ENCODE measurements at regions not wholly inside any gene's neighbourhood (a gene's known extent, or its start where the extent isn't known, plus 50 kb on each side); places are given as distances from the start of the nearest gene placed in this dataset.

- Histone ChIP-seq H2BK5ac (ENCODE audit: insufficient read length, low read length) (no peak overlapping the region), H2AFZ (ENCODE audit: low read length) (no peak overlapping the region), H3K56ac (ENCODE audit: insufficient read length, low read depth, low read length) (no peak overlapping the region), H3K4ac (ENCODE audit: low read depth, low read length) (no peak overlapping the region), H2BK12ac (ENCODE audit: insufficient read length, low read depth, low read length) (no peak overlapping the region), H3K9me3 (ENCODE audit: control insufficient read depth, low read depth, low read length) (no peaks in the 10 kb centered on the region), H3K79me2 (ENCODE audit: insufficient read depth, low read length) (no peaks in the 10 kb centered on the region), H4K5ac (ENCODE audit: insufficient read length, low read depth, low read length) (no peak overlapping the region), H4K20me1 (ENCODE audit: control insufficient read depth, insufficient read depth, insufficient read length) (no peaks in the 10 kb centered on the region), H3K14ac (ENCODE audit: insufficient read depth, low read length) (no peak overlapping the region), H3K4me1 (ENCODE audit: insufficient read depth, low read length) (no peaks in the 10 kb centered on the region), H4K8ac (replicated peaks; ENCODE audit: insufficient read length, low read depth, low read length) (no peak overlapping the region), H2BK120ac (ENCODE audit: low read depth, low read length, poor library complexity, severe bottlenecking) (no peak overlapping the region), H3K23me2 (ENCODE audit: insufficient read length, low read depth, low read length, poor library complexity, severe bottlenecking) (no peaks in the 10 kb centered on the region), H4K91ac (ENCODE audit: insufficient read length, low read depth, low read length) (no peak overlapping the region), H3K79me1 (ENCODE audit: insufficient read depth, low read depth, low read length, poor library complexity, severe bottlenecking) (no peaks in the 10 kb centered on the region), H2BK20ac (ENCODE audit: low read depth, low read length, poor library complexity, severe bottlenecking) (no peak overlapping the region), H2AK5ac (ENCODE audit: insufficient read length, low read length) (no peak overlapping the region), H2BK15ac (ENCODE audit: low read depth, low read length) (no peak overlapping the region), H3K4me2 (ENCODE audit: insufficient read depth, insufficient read length, low read length) (no peak overlapping the region), H3T11ph (ENCODE audit: low read length) (no peak overlapping the region), H3K9ac (ENCODE audit: extremely low read depth, insufficient read length, low read length) (no peak overlapping the region), H3K18ac (ENCODE audit: insufficient read length, low read depth, low read length) (no peak overlapping the region), H3K27me3 (ENCODE audit: insufficient read depth, low read length) (no peaks in the 10 kb centered on the region), H3K23ac (ENCODE audit: insufficient read length, low read depth, low read length) (no peak overlapping the region), H3K27ac (ENCODE audit: insufficient read length, low read depth, low read length) (no peak overlapping the region)
- Mint-ChIP-seq H3K9me3 (no peaks in the 10 kb centered on the region), H3K36me3 (ENCODE audit: insufficient read depth in 1 of 3, low read depth in 3 of 3) (no peaks in the 10 kb centered on the region), H3K4me3 (no peak overlapping the region), H3K27me3 (ENCODE audit: low read depth) (no peaks in the 10 kb centered on the region), H3K27ac (no peak overlapping the region), H3K4me1 (peaks cover 3 to 11% of the 10 kb centered on the region in 2 experiments)
- WGBS (ENCODE audit: extremely low coverage, insufficient read length, low lambda C conversion rate) = no CpG with 5 or more reads among the region's 1 CpG
- TF ChIP-seq, protein P1, sequence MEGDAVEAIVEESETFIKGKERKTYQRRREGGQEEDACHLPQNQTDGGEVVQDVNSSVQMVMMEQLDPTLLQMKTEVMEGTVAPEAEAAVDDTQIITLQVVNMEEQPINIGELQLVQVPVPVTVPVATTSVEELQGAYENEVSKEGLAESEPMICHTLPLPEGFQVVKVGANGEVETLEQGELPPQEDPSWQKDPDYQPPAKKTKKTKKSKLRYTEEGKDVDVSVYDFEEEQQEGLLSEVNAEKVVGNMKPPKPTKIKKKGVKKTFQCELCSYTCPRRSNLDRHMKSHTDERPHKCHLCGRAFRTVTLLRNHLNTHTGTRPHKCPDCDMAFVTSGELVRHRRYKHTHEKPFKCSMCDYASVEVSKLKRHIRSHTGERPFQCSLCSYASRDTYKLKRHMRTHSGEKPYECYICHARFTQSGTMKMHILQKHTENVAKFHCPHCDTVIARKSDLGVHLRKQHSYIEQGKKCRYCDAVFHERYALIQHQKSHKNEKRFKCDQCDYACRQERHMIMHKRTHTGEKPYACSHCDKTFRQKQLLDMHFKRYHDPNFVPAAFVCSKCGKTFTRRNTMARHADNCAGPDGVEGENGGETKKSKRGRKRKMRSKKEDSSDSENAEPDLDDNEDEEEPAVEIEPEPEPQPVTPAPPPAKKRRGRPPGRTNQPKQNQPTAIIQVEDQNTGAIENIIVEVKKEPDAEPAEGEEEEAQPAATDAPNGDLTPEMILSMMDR (conservative IDR thresholded peaks at IDR 0.05) = no peak
- no peak for DNase-seq
Observed at GRCh38 chr14:58703161-58703506, 65.4 kb downstream of the DACT1 start.
